Activated CD8-positive, alpha-beta memory T cell treated with anti-CD3 and anti-CD28 coated beads for 24 hours (primary cell): ENCODE measurements at regions not wholly inside any gene's neighbourhood (a gene's known extent, or its start where the extent isn't known, plus 50 kb on each side); places are given as distances from the start of the nearest gene placed in this dataset.

Source experiments
- DNase-seq: peaks from one replicate; pipeline ENCODE4 v3.0.0-alpha.2; 2020

- DNase-seq: no peak
These were observed 82.5 kb upstream of the HMHB1 start for GRCh38 chr5:143729334-143729946.

GRCh38 chr5:143723159-143723558, 88.8 kb upstream of the HMHB1 start:
- no peak for DNase-seq

- no peak for DNase-seq
These were observed 90.0 kb upstream of the HMHB1 start for GRCh38 chr5:143721925-143722324.

- DNase-seq: no peak
These were observed 91.3 kb upstream of the HMHB1 start for GRCh38 chr5:143720689-143721088.

- no peak for DNase-seq
These were observed 94.6 kb upstream of the HMHB1 start for GRCh38 chr5:143717400-143717799.

GRCh38 chr5:143716881-143717280, 95.1 kb upstream of the HMHB1 start:
- no peak for DNase-seq

GRCh38 chr5:143715616-143716015, 96.3 kb upstream of the HMHB1 start:
- no peak for DNase-seq

- DNase-seq: no peak
These were observed 97.3 kb upstream of the HMHB1 start for GRCh38 chr5:143714629-143715028.

GRCh38 chr5:143713047-143714003, 98.6 kb upstream of the HMHB1 start:
- DNase-seq: no peak

- DNase-seq: no peak
These were observed 103.3 kb upstream of the HMHB1 start for GRCh38 chr5:143708672-143709071.

GRCh38 chr5:143707806-143708205, 104.2 kb upstream of the HMHB1 start:
- no peak for DNase-seq

GRCh38 chr5:143705381-143705780, 106.6 kb upstream of the HMHB1 start:
- no peak for DNase-seq

- no peak for DNase-seq
These were observed 108.3 kb upstream of the HMHB1 start for GRCh38 chr5:143703659-143704058.

- DNase-seq: no peak
These were observed 110.5 kb upstream of the HMHB1 start for GRCh38 chr5:143701493-143701892.

- no peak for DNase-seq
These were observed 111.0 kb upstream of the HMHB1 start for GRCh38 chr5:143700994-143701393.

- DNase-seq: no peak
These were observed 112.8 kb upstream of the HMHB1 start for GRCh38 chr5:143699121-143699520.

- DNase-seq: no peak
These were observed 113.4 kb upstream of the HMHB1 start for GRCh38 chr5:143698574-143698973.

- no peak for DNase-seq
These were observed 115.0 kb upstream of the HMHB1 start for GRCh38 chr5:143696921-143697320.

GRCh38 chr5:143695941-143696340, 116.0 kb upstream of the HMHB1 start:
- no peak for DNase-seq

GRCh38 chr5:143695244-143695864, 116.6 kb upstream of the HMHB1 start:
- no peak for DNase-seq

- DNase-seq: no peak
These were observed 117.6 kb upstream of the HMHB1 start for GRCh38 chr5:143694357-143694756.

GRCh38 chr5:143693651-143694252, 118.2 kb upstream of the HMHB1 start:
- DNase-seq: no peak

- DNase-seq: no peak
These were observed 119.6 kb upstream of the HMHB1 start for GRCh38 chr5:143692342-143692741.

- DNase-seq: no peak
These were observed 120.0 kb upstream of the HMHB1 start for GRCh38 chr5:143691945-143692290.
